Gastroesophageal sphincter (tissue), 3 donors: ENCODE measurements at regions not wholly inside any gene's neighbourhood (a gene's known extent, or its start where the extent isn't known, plus 50 kb on each side); places are given as distances from the start of the nearest gene placed in this dataset.

Experiments
- EP300 ChIP-seq: sonication (generic); formaldehyde crosslinking; IDR thresholded peaks from one replicate; pipeline ENCODE4 v1.6.1; 2017; ENCODE audit warnings: antibody characterized with exemption, mild to moderate bottlenecking
- POLR2A ChIP-seq, 2 donors: fragments of 450-650 bp; IDR thresholded peaks; one replicate each; pipeline ENCODE4 v1.6.1; 2017; ENCODE audit warnings: antibody characterized with exemption in 2 of 2, mild to moderate bottlenecking in 2 of 2, moderate library complexity in 1 of 2
- POLR2AphosphoS5 ChIP-seq: sonication (generic); formaldehyde crosslinking; IDR thresholded peaks from one replicate; pipeline ENCODE4 v1.6.1; 2017; ENCODE audit warnings: antibody characterized with exemption
- TF ChIP-seq, protein P1 (sequence below), 4 experiments: fragments of 200-600 bp in 2 of 4; fragments of 450-650 bp in 2 of 4; sonication (generic) in 1 of 4; IDR thresholded peaks; one replicate each; pipeline ENCODE4 v1.5.1; 2017 to 2019; ENCODE audit warnings: antibody characterized with exemption in 4 of 4, mild to moderate bottlenecking in 2 of 4, moderate library complexity in 2 of 4

DNA sequence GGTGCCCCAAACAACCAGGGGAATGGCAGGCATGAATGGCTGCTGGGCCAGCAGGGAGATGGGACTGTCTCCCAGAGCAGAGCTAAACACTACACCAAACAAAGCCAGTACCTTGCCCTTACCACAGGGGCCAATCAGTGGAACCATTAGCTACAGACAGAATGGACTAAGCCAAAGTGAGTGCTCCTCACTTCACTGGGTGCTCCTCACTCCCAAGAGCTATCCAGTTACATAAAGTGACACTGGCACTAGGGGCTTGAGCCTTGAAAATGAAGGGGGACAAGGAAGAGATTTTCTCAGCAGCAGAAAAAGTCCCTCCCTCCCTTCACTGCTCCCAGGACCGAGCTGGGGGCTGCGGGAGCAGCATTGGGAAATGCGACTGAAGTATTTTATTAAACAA lies 110.9 kb upstream of the SHB start:
- TF ChIP-seq, protein P1, sequence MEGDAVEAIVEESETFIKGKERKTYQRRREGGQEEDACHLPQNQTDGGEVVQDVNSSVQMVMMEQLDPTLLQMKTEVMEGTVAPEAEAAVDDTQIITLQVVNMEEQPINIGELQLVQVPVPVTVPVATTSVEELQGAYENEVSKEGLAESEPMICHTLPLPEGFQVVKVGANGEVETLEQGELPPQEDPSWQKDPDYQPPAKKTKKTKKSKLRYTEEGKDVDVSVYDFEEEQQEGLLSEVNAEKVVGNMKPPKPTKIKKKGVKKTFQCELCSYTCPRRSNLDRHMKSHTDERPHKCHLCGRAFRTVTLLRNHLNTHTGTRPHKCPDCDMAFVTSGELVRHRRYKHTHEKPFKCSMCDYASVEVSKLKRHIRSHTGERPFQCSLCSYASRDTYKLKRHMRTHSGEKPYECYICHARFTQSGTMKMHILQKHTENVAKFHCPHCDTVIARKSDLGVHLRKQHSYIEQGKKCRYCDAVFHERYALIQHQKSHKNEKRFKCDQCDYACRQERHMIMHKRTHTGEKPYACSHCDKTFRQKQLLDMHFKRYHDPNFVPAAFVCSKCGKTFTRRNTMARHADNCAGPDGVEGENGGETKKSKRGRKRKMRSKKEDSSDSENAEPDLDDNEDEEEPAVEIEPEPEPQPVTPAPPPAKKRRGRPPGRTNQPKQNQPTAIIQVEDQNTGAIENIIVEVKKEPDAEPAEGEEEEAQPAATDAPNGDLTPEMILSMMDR (IDR thresholded peaks at IDR 0.05) = no peak
- TF ChIP-seq POLR2AphosphoS5 = no peak
- TF ChIP-seq POLR2A (IDR thresholded peaks at IDR 0.05) = no peak
- TF ChIP-seq EP300 = no peak
